ENCODE measurements at regions not wholly inside any gene's neighbourhood (a gene's known extent, or its start where the extent isn't known, plus 50 kb on each side); places are given as distances from the start of the nearest gene placed in this dataset.

GRCh38 chr4:11908712-11909111 lies 480.0 kb upstream of the HS3ST1 start:
- H3K79me2 ChIP-seq (ENCODE audit: control insufficient read depth, insufficient read depth, low read length) = no peaks in the 10 kb centered on the region
- no peaks in the 10 kb centered on the region for H3K27me3 ChIP-seq (ENCODE audit: control insufficient read depth, extremely low read depth, insufficient read depth, low read length)
- no peak for FAIRE-seq
- no peak overlapping the region for H3K9ac ChIP-seq (ENCODE audit: control insufficient read depth, extremely low read depth, insufficient read depth, low read length)
- H3K4me1 ChIP-seq (ENCODE audit: control insufficient read depth, extremely low read depth, insufficient read depth, low read length) = peaks cover 11% of the 10 kb centered on the region
- H3K36me3 ChIP-seq (ENCODE audit: control insufficient read depth in 2 of 2, extremely low read depth in 1 of 2, insufficient read depth in 2 of 2, low read length in 2 of 2) = no peaks in the 10 kb centered on the region
- no peak overlapping the region for H3K4me2 ChIP-seq (ENCODE audit: control insufficient read depth, extremely low read depth, insufficient read depth, low read depth, low read length)
- H3K27ac ChIP-seq (ENCODE audit: control insufficient read depth, insufficient read depth, low read length) = no peak overlapping the region
- H2AFZ ChIP-seq (ENCODE audit: control insufficient read depth, low read length) = no peak overlapping the region
- no peak overlapping the region for H3K4me3 ChIP-seq (ENCODE audit: control insufficient read depth in 2 of 3, extremely low read depth in 1 of 3, insufficient read depth in 2 of 3, low read depth in 1 of 3, low read length in 3 of 3)
- no peak for TF ChIP-seq EZH2 (IDR thresholded peaks at IDR 0.05; ENCODE audit: low read length)
- no peak for TF ChIP-seq CTCF (optimal IDR thresholded peaks at IDR 0.05 in 1 of 3, IDR thresholded peaks at IDR 0.05 in 1 of 3, conservative IDR thresholded peaks at IDR 0.05 in 1 of 3; ENCODE audit: extremely low read depth in 1 of 3, insufficient read depth in 2 of 3, low read length in 3 of 3)
- H3K9me1 ChIP-seq (ENCODE audit: control insufficient read depth, extremely low read depth, insufficient read depth, low read length) = no peaks in the 10 kb centered on the region
- dilution Hi-C loops (cut with MboI; ENCODE audit: extremely low pct_ligation_motif_present, low sequenced_read_pairs) = no loop called here
- H4K20me1 ChIP-seq (ENCODE audit: control insufficient read depth, extremely low read depth, insufficient read depth, low read length) = no peaks in the 10 kb centered on the region
- DNase-seq (ENCODE audit: low read depth, low spot score) = no peak
- no peaks in the 10 kb centered on the region for H3K9me3 ChIP-seq (ENCODE audit: control insufficient read depth, low read depth, low read length)

GRCh38 chr4:11908205-11908604 lies 479.5 kb upstream of the HS3ST1 start:
- dilution Hi-C loops (cut with MboI; ENCODE audit: extremely low pct_ligation_motif_present, low sequenced_read_pairs) = no loop called here
- no peak overlapping the region for H3K4me2 ChIP-seq (ENCODE audit: control insufficient read depth, extremely low read depth, insufficient read depth, low read depth, low read length)
- no peak overlapping the region for H2AFZ ChIP-seq (ENCODE audit: control insufficient read depth, low read length)
- no peak overlapping the region for H3K27ac ChIP-seq (ENCODE audit: control insufficient read depth, insufficient read depth, low read length)
- no peak overlapping the region for H3K4me3 ChIP-seq (ENCODE audit: control insufficient read depth in 2 of 3, extremely low read depth in 1 of 3, insufficient read depth in 2 of 3, low read depth in 1 of 3, low read length in 3 of 3)
- H3K79me2 ChIP-seq (ENCODE audit: control insufficient read depth, insufficient read depth, low read length) = no peaks in the 10 kb centered on the region
- no peaks in the 10 kb centered on the region for H3K36me3 ChIP-seq (ENCODE audit: control insufficient read depth in 2 of 2, extremely low read depth in 1 of 2, insufficient read depth in 2 of 2, low read length in 2 of 2)
- no peak for TF ChIP-seq CTCF (optimal IDR thresholded peaks at IDR 0.05 in 1 of 3, IDR thresholded peaks at IDR 0.05 in 1 of 3, conservative IDR thresholded peaks at IDR 0.05 in 1 of 3; ENCODE audit: extremely low read depth in 1 of 3, insufficient read depth in 2 of 3, low read length in 3 of 3)
- no peak for TF ChIP-seq EZH2 (IDR thresholded peaks at IDR 0.05; ENCODE audit: low read length)
- no peaks in the 10 kb centered on the region for H3K9me1 ChIP-seq (ENCODE audit: control insufficient read depth, extremely low read depth, insufficient read depth, low read length)
- no peak for FAIRE-seq
- H3K27me3 ChIP-seq (ENCODE audit: control insufficient read depth, extremely low read depth, insufficient read depth, low read length) = no peaks in the 10 kb centered on the region
- H3K4me1 ChIP-seq (ENCODE audit: control insufficient read depth, extremely low read depth, insufficient read depth, low read length) = peaks cover 9% of the 10 kb centered on the region
- H3K9me3 ChIP-seq (ENCODE audit: control insufficient read depth, low read depth, low read length) = no peaks in the 10 kb centered on the region
- no peak for DNase-seq (ENCODE audit: low read depth, low spot score)
- H3K9ac ChIP-seq (ENCODE audit: control insufficient read depth, extremely low read depth, insufficient read depth, low read length) = no peak overlapping the region
- no peaks in the 10 kb centered on the region for H4K20me1 ChIP-seq (ENCODE audit: control insufficient read depth, extremely low read depth, insufficient read depth, low read length)

Measured in keratinocyte (primary cell).